Eye (tissue), 1 donor: ENCODE measurements at regions not wholly inside any gene's neighbourhood (a gene's known extent, or its start where the extent isn't known, plus 50 kb on each side); places are given as distances from the start of the nearest gene placed in this dataset.

Experiments
- DNase-seq: peaks from one replicate; pipeline ENCODE4 v3.0.0-alpha.2; 2015

GRCh38 chr5:68727931-68728330 is 365.9 kb upstream of the SLC30A5 start:
- DNase-seq, result no peak

- no peak for DNase-seq
These were observed 364.1 kb upstream of the SLC30A5 start for GRCh38 chr5:68729678-68730077.

GRCh38 chr5:68730220-68730978 is 363.4 kb upstream of the SLC30A5 start:
- DNase-seq, result peak; percentile 88

- DNase-seq, result no peak
These were observed 362.7 kb upstream of the SLC30A5 start for GRCh38 chr5:68730979-68731654.

- DNase-seq, result no peak
These were observed 361.6 kb upstream of the SLC30A5 start for GRCh38 chr5:68732251-68732650.

- DNase-seq, result peak; percentile 37
These were observed 359.0 kb upstream of the SLC30A5 start for GRCh38 chr5:68734781-68735180.

GRCh38 chr5:68738236-68738635 is 355.6 kb upstream of the SLC30A5 start:
- no peak for DNase-seq

GRCh38 chr5:68738841-68739240 is 355.0 kb upstream of the SLC30A5 start:
- no peak for DNase-seq

GRCh38 chr5:68739752-68740151 is 354.1 kb upstream of the SLC30A5 start:
- DNase-seq, result no peak

GRCh38 chr5:68740226-68740910 is 353.4 kb upstream of the SLC30A5 start:
- peak; percentile 52 for DNase-seq

- no peak for DNase-seq
These were observed 349.6 kb upstream of the SLC30A5 start for GRCh38 chr5:68744206-68744605.

- no peak for DNase-seq
These were observed 348.4 kb upstream of the SLC30A5 start for GRCh38 chr5:68745448-68745847.

- DNase-seq, result no peak
These were observed 347.6 kb upstream of the SLC30A5 start for GRCh38 chr5:68746220-68746619.

- DNase-seq, result no peak
These were observed 347.0 kb upstream of the SLC30A5 start for GRCh38 chr5:68746643-68747420.

GRCh38 chr5:68747521-68747920 is 346.3 kb upstream of the SLC30A5 start:
- DNase-seq, result no peak

- DNase-seq, result no peak
These were observed 345.7 kb upstream of the SLC30A5 start for GRCh38 chr5:68748101-68748500.

- DNase-seq, result no peak
These were observed 344.7 kb upstream of the SLC30A5 start for GRCh38 chr5:68749077-68749476.

GRCh38 chr5:68749631-68750030 is 344.2 kb upstream of the SLC30A5 start:
- no peak for DNase-seq

GRCh38 chr5:68751661-68752060 is 342.2 kb upstream of the SLC30A5 start:
- DNase-seq, result no peak

GRCh38 chr5:68754536-68754935 is 339.3 kb upstream of the SLC30A5 start:
- DNase-seq, result no peak

- DNase-seq, result no peak
These were observed 338.5 kb upstream of the SLC30A5 start for GRCh38 chr5:68755293-68755692.

- DNase-seq, result no peak
These were observed 336.8 kb upstream of the SLC30A5 start for GRCh38 chr5:68757006-68757405.

GRCh38 chr5:68757626-68758212 is 336.1 kb upstream of the SLC30A5 start:
- DNase-seq, result no peak
